HG03354 (cell line): ENCODE measurements at regions not wholly inside any gene's neighbourhood (a gene's known extent, or its start where the extent isn't known, plus 50 kb on each side); places are given as distances from the start of the nearest gene placed in this dataset.
"Not testable (repeated sequence)": the region's sequence is repeated elsewhere in the genome, so short reads cannot be mapped to it uniquely, and the experiment has no call there.

Experiments used
- ATAC-seq: cut with Tn5 transposase; IDR thresholded peaks from one replicate; pipeline ENCODE4 v1.9.1; 2021; ENCODE audit warnings: mild to moderate bottlenecking; ENCODE audit not compliant: unreplicated experiment, poor library complexity, severe bottlenecking

- no peak for ATAC-seq
Observed at GRCh38 chr1:182003953-182004586, 57.4 kb downstream of the ZNF648 start.

DNA sequence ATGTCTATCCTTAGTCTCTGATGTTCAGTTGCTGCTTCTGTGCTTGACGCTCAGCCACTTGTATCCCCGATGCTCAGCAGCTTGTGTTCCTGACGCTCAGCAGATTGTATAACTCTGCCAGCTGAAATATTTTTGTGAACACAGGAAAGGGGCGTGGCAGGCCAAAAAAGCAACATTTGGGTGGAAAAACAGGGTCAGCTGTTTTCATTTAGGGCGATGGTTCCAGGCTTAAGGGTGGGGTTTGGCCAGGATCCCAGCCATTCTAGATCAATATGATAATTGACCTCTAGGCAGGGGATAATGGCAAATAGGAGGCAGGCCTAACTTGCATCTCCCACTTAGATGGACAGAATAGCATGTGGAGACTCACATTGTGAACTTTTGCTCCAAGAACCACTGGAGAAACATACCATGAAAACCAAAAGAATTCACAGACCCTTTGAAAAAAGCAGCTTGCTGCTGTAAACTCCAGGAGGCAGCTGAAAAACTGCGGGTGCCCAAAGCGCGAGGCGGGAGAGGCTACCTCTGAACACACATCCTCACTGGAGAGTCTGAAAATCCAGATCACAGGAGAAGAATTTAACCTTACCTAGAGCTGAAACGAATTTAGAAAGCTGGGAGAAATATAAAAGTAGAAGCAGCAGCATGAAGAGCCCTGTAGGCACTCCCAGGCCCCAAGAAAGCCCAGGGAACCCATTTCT is 58.3 kb downstream of the ZNF648 start:
- no peak for ATAC-seq

- no peak for ATAC-seq
Observed at GRCh38 chr1:182002570-182002969, 58.9 kb downstream of the ZNF648 start.

DNA sequence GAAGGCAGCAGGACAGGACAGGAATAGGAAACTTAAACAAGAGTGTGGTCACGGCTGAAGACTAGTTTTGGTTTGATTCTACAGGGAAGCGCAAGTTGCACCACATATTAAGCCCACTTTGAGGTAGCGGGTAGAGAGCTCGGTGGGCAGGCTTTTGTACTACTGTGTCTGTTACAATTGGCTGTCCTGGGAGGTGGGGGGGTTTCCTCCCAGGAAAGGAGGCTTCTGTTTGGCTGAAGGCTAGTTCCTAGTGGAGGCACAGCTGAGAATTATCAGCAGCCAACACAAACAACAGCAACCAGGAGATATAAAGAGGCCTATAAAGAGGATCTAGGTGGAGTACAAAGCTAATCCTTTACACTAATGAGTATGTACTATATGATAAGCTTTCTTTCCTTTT is 62.7 kb downstream of the ZNF648 start:
- no peak for ATAC-seq

DNA sequence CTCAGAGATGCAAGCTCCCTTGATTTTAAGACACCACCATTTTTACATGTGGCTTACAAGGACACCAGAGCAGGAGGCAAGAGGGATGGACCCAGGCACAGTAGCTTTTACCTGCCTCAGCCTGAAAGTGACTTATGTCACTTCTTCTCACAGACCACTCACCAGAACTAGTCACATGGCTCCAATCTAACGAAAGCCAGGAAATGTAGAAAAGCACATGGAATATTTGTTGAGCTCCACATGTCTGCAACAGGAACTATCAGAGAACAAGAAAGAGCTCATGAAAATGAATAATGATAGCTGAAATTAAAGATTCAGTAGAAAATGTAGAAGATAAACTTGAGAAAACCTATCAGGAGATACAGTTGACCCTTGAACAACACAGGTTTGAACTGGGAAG is 69.4 kb downstream of the ZNF648 start:
- no peak for ATAC-seq

GRCh38 chr1:181990728-181991127 is 70.8 kb downstream of the ZNF648 start:
- ATAC-seq = no peak

DNA sequence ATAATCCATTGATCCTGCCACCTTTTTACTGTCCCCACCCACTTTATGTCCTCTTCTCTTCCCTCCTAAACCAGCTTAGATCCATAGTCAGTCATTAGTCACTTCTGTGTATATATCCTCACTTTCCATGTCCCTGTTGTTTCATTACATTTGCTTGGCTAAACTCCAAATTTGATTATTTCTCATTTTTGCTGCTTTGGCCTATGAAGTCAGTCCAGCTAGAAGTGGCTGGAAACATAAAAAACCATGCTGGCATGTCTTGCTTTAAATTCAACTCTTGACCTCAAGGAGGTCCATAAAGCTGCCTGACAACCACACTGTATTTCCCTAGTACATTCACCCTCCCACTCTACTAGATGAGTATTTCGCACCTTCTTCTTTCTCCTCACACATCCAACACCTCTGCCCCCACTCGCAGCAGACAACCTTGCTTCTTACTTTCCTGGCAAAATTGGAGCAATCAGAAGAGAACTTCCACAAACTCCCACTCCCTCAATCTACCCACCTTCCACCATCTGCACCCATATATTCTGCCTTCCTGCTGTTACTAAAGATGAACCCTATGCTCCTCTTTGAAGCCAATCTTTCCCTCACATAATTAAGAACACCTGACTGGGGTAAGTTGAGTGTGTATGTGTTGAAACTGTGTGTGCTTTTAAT is 72.1 kb downstream of the ZNF648 start:
- ATAC-seq = no peak

DNA sequence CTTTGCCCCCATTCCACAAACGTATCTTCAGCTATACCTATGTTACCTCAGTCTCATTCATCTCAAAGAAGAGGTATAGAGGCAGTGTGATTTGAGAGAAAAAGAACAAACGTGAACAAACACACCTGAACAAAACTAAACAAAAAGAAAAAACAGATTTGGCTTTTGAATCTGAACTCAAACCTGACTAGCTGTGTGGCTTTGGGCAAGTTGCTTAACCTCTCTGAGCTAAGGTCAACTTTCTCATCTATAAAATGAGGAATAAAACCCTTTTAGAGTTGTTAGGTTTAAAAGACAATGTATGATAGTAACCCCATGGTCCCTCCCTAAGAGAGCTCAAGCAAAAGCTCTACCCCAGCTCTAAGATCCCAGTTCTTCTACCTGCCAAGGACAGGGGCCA is 73.5 kb downstream of the ZNF648 start:
- no peak for ATAC-seq

GRCh38 chr1:181987334-181987895 is 74.1 kb downstream of the ZNF648 start:
- ATAC-seq = no peak

- no peak for ATAC-seq
Observed at GRCh38 chr1:181986907-181987305, 74.6 kb downstream of the ZNF648 start.

DNA sequence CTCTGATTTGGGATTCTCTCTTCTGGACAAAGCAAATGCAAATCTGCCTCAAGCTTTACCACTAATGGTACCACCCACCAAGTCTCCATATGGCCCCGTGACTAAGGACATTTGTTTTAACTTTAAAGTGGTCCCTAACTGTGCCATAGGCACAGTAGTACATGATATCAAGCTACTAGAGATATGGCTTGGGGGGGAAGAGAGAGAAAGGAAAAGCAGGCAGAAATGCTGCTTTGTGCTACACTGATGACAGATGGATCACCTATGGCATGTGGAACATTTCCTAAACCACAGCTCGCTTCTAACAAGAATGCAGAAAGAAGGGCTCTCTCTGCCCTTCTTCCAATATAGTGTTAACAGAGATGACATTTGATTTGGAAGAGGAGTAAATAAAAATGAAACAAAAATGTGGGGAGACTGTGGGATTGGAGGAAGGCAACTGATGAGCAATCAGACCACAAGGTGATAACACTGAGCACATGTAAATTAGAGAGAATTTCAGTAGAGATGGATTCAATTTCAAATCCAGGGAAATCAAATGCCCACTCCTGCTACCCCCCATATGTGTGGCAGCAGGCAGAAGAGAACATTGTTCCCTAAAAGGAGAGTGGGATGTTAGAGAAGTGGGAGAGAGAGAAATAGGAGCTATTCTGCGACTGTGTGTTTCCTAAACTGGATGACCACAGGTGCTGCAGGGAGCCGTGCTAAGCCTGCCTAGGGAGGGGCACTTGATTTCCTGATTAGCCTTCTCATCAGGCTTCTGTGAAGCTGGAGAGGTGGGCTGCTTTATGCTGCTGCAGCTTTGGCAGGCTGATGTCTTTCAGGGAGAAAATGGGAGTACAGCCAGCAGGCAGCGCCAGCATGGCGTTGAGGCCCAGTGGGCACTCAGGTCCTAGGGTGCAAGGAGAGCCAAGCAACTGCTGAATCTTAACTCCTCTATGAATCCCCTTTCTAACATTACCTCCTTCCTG is 75.3 kb downstream of the ZNF648 start:
- no peak for ATAC-seq

DNA sequence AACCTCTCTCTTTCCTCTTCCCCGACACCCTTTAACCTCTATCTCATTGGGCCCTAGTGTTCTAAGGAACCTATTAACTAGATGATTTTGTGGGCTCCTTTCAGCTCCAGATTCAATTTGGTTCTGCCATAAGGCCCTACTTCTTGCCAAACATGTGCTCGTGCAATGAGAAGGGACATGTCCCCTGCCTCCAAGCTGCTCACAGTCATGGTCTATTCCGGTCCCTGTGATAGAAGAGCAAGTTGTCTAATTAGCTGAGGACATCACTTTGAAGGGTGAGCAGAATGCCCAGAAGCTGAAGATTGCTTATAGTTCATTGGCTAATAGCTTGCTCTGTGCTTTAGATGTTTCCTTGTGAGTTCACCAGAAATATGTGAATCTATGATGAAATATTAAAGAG is 76.2 kb downstream of the ZNF648 start:
- no peak for ATAC-seq

DNA sequence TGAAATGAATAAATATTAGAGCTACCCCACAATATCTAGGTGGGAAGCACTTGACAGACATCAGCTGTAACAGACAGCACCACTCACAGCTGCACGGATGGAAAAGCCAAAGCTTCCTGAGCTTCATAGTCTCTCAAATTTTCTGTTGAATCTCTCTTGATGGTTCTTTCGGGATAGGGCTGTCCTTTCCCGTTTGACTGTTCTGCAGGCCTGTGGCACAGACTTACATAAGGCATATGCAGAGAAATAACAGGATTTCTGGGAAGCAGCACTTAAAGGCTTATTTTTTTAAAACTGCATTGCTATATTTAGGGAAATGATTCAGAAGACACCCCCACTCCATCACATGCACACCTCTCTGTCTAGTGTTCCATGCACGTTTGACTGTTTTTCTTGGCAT is 77.5 kb downstream of the ZNF648 start:
- no peak for ATAC-seq

- no peak for ATAC-seq
Observed at GRCh38 chr1:181981821-181982220, 79.7 kb downstream of the ZNF648 start.

GRCh38 chr1:181972256-181972655 is 89.3 kb downstream of the ZNF648 start:
- ATAC-seq = no peak

DNA sequence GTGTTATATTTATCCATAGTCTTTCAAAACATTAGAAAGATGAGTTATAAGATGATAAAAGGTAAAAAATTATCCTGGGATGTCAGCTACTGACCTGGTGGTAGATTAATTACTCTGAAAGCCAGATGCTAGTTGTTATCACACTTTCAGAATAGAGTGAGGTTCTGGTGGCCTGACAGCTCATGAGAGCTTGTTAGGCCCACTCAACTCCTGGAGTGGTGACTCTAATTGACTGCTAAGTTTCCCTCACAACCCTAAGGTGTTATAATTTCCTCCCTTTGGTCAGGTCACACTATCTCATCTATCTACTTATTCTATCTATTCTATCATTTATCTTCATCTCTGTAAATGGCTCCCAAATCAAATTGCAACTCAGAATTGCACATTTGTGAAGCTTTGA is 90.1 kb downstream of the ZNF648 start:
- no peak for ATAC-seq

DNA sequence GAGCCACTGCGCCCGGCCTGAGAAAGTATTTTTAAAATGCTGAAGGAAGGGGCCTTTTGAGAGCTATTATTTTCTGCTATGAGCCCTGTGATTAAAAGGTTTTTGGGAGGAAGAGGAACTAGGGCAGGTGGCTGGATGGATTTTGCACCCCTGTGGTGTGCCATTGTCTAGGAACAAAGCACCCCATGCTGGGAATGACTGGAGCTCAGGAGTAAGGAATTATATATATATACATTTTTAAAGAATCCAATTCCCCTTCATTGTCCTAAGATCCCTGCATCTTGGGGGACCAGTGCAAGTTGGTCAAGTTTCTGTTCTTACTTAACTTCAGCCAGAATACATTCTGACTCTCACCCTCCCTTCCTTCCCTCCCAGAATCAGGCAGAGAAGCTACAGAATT is 91.6 kb downstream of the ZNF648 start:
- no peak for ATAC-seq

GRCh38 chr1:181954696-181955095 is 106.8 kb downstream of the ZNF648 start:
- not testable (repeated sequence) for ATAC-seq

GRCh38 chr1:181954178-181954577 is 107.3 kb downstream of the ZNF648 start:
- not testable (repeated sequence) for ATAC-seq

DNA sequence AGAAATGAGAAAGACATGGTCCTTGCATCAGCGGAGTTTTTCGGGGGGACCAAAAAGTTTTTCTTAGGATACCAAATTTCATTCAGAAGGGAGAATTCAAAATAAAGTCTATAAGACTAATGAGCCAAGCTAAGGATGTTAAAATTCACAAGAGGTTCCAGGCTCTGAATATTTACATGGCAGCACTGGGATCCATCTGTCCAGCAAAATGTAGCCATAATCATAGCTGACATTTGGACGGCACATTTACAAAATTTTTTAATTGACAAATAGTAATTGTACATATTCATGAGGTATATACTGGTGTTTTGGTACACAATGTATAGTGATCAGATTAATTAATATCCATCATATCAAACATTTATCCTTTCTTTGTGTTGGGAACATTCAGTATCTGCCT is 107.9 kb downstream of the ZNF648 start:
- ATAC-seq = no peak
